IPS-15b (cell line): ENCODE measurements at regions not wholly inside any gene's neighbourhood (a gene's known extent, or its start where the extent isn't known, plus 50 kb on each side); places are given as distances from the start of the nearest gene placed in this dataset.

ENCODE experiments used
- H3K27me3 ChIP-seq: one replicate; pipeline ENCODE4 v1.6.1; 2013; ENCODE audit warnings: low read length; ENCODE audit not compliant: control insufficient read depth, insufficient read depth
- H3K36me3 ChIP-seq: one replicate; pipeline ENCODE4 v1.6.1; 2013; ENCODE audit warnings: low read length; ENCODE audit not compliant: control insufficient read depth, insufficient read depth
- H3K4me1 ChIP-seq: one replicate; pipeline ENCODE4 v1.6.1; 2013; ENCODE audit warnings: mild to moderate bottlenecking, low read length; ENCODE audit not compliant: control insufficient read depth, insufficient read depth
- H3K4me3 ChIP-seq: one replicate; pipeline ENCODE4 v1.5.1; 2013; ENCODE audit warnings: low read depth, low read length
- H3K9ac ChIP-seq: one replicate; pipeline ENCODE4 v1.6.1; 2013; ENCODE audit warnings: low read depth, mild to moderate bottlenecking, low read length
- H3K9me3 ChIP-seq: one replicate; pipeline ENCODE4 v1.6.1; 2013; ENCODE audit warnings: mild to moderate bottlenecking, low read length; ENCODE audit not compliant: control insufficient read depth, insufficient read depth

GRCh38 chr10:128222332-128222849 lies 96.2 kb upstream of the MKI67 start:
- Histone ChIP-seq H3K4me1 (no peaks in the 10 kb centered on the region), H3K27me3 (no peaks in the 10 kb centered on the region), H3K9ac (no peak overlapping the region), H3K9me3 (no peaks in the 10 kb centered on the region), H3K36me3 (no peaks in the 10 kb centered on the region), H3K4me3 (no peak overlapping the region)

DNA sequence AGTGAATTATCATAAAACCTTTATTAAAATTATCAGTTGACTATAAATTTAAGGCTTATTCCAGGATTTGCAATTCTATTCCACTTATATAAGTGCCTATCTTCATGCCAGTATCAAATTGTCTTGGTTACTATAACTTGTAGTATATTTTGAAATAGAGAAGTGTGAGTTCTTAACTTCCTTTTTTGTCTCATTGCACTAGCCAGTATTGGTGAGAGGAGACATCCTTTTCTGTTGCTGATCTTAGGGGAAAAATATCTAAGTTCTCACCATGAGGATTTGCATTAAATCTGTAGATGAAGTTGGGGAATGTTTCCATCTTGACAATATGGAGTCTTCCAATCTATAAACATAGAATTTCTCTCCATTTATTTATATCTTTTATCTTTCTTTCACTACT lies 104.2 kb upstream of the MKI67 start:
- no peak overlapping the region for H3K4me3 ChIP-seq
- no peaks in the 10 kb centered on the region for H3K9me3 ChIP-seq
- H3K27me3 ChIP-seq: no peaks in the 10 kb centered on the region
- H3K36me3 ChIP-seq: no peaks in the 10 kb centered on the region
- H3K4me1 ChIP-seq: no peaks in the 10 kb centered on the region
- H3K9ac ChIP-seq: no peak overlapping the region

DNA sequence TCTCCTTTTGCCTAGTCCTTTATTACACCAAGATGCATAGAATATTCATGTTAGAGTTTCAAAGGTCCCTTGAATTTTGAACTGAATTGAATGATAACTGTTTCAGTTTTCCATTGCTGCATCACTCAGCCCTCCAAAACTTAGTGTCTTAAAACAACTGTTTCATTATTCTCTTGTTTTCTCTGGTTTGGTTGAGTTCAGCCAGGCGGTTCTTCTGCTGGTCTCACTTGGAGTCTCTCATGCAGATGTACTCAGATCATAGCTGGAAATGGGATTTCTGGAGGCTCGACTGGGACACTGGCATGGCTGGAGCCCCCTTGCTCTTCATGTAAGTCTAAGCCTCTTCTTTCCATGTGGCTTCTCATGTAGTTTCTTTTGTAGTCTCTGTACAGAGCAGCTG lies 107.2 kb upstream of the MKI67 start:
- H3K27me3 ChIP-seq: no peaks in the 10 kb centered on the region
- no peaks in the 10 kb centered on the region for H3K9me3 ChIP-seq
- H3K9ac ChIP-seq: no peak overlapping the region
- H3K36me3 ChIP-seq: no peaks in the 10 kb centered on the region
- H3K4me3 ChIP-seq: no peak overlapping the region
- no peaks in the 10 kb centered on the region for H3K4me1 ChIP-seq

GRCh38 chr10:128237710-128238109 lies 111.5 kb upstream of the MKI67 start:
- Histone ChIP-seq H3K4me3 (no peak overlapping the region), H3K9ac (no peak overlapping the region), H3K27me3 (no peaks in the 10 kb centered on the region), H3K9me3 (no peaks in the 10 kb centered on the region), H3K4me1 (no peaks in the 10 kb centered on the region), H3K36me3 (no peaks in the 10 kb centered on the region)

DNA sequence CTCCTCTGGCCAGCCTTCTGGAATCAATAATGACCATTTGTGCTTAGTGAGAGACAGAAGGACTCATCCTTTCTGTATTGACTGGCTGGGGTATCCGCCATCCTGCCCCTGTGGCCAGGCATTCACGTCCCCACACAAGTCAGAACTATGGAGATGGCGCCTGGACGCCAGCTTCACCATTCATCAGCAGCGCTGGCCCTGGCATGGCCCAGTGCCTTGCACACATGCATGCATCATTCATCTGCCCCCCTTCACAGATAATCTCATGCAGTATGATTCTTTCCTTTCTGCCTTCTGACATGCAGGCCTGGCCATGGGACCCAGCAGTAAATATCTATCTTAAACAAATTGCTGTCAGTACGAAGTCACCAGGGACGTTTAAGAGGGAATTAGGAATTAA lies 114.8 kb upstream of the MKI67 start:
- Histone ChIP-seq H3K4me1 (no peaks in the 10 kb centered on the region), H3K27me3 (no peaks in the 10 kb centered on the region), H3K36me3 (no peaks in the 10 kb centered on the region), H3K9ac (no peak overlapping the region), H3K9me3 (no peaks in the 10 kb centered on the region), H3K4me3 (no peak overlapping the region)

DNA sequence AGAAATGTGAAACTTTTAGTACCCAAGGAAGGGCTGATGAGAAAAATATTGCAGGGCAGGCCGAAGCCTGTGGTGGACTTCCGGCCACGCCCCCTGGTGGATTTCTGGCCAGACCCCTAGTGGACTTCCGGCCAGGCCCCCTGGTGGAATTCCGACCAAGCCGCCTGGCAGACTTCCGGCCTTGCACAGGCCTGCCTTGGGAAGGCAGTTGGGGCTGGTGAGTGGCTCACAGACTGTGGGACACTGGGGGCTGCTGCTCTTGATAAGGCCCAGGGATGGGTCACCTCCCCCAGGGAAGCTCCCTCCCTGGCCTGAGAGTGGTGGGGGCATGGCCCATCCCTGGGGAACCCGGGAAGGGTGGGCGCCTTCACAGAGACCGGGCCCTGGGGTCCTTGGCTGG lies 116.4 kb upstream of the MKI67 start:
- H3K27me3 ChIP-seq: no peaks in the 10 kb centered on the region

GRCh38 chr10:128245026-128245425 lies 118.8 kb upstream of the MKI67 start:
- Histone ChIP-seq H3K9me3 (no peaks in the 10 kb centered on the region), H3K36me3 (no peaks in the 10 kb centered on the region), H3K9ac (no peak overlapping the region), H3K4me3 (no peak overlapping the region), H3K27me3 (no peaks in the 10 kb centered on the region), H3K4me1 (no peaks in the 10 kb centered on the region)

More for the DNA sequence above, 116.4 kb upstream of the MKI67 start:
- H3K9ac ChIP-seq: no peak overlapping the region
- H3K4me1 ChIP-seq: no peaks in the 10 kb centered on the region
- no peaks in the 10 kb centered on the region for H3K9me3 ChIP-seq
- no peak overlapping the region for H3K4me3 ChIP-seq
- no peaks in the 10 kb centered on the region for H3K36me3 ChIP-seq

- Histone ChIP-seq H3K4me1 (no peaks in the 10 kb centered on the region), H3K27me3 (no peaks in the 10 kb centered on the region), H3K9ac (no peak overlapping the region), H3K36me3 (no peaks in the 10 kb centered on the region), H3K9me3 (no peaks in the 10 kb centered on the region), H3K4me3 (no peak overlapping the region)
Observed at GRCh38 chr10:128247576-128247975, 121.4 kb upstream of the MKI67 start.

- Histone ChIP-seq H3K27me3 (no peaks in the 10 kb centered on the region), H3K9ac (no peak overlapping the region), H3K36me3 (no peaks in the 10 kb centered on the region), H3K4me1 (no peaks in the 10 kb centered on the region), H3K9me3 (no peaks in the 10 kb centered on the region), H3K4me3 (no peak overlapping the region)
Observed at GRCh38 chr10:128254476-128254875, 128.3 kb upstream of the MKI67 start.

DNA sequence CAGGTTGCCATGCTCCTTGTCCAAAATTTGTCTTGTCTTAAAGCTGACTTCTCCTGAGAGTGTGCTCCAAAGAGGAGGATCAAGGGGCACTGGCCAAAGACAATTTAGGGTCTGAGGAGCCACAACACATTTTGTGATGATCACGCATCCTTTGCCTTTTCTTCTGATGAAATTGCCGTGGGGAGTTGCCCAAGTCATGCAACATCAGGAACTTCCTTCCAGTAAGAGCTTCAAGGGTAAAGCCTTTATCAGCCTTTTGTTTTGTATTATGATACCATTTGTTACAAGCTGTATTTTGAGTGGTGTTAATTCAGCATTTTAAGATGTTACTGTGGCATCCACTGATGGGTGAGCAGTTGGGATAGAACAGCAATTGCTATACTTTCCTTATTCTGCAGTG lies 131.2 kb upstream of the MKI67 start:
- H3K4me3 ChIP-seq: no peak overlapping the region
- no peaks in the 10 kb centered on the region for H3K4me1 ChIP-seq
- no peaks in the 10 kb centered on the region for H3K36me3 ChIP-seq
- H3K27me3 ChIP-seq: no peaks in the 10 kb centered on the region
- no peak overlapping the region for H3K9ac ChIP-seq
- H3K9me3 ChIP-seq: no peaks in the 10 kb centered on the region

DNA sequence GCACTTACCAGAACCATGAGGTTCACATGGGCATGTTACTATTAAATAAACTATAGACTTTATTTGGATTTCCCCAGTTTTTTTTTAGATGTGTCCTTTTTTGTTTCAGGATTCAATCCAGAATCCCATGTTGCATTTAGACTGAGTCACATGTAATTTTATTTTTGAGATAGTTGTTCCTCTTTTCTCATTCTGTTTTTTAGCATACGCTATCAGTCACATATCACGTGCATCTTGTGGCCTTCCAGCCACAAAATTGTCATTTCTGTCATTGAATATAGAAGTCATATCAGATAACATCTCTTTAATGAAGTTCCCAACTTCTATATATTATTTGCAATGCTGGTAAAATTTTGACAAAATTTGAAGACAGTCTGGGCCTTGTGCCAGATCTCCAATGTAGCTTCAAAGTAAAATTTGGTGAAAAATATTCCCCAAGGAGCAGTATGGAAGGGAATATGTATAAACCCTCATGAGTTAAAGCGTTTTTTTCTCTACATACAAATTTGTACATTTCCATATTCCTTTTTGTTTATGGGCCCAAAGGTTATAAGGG lies 132.3 kb upstream of the MKI67 start:
- Histone ChIP-seq H3K9ac (no peak overlapping the region), H3K9me3 (no peaks in the 10 kb centered on the region), H3K27me3 (peaks cover 4% of the 10 kb centered on the region), H3K4me1 (no peaks in the 10 kb centered on the region), H3K36me3 (no peaks in the 10 kb centered on the region), H3K4me3 (no peak overlapping the region)

- H3K4me1 ChIP-seq: peaks cover 18% of the 10 kb centered on the region
- H3K27me3 ChIP-seq: peaks cover 10% of the 10 kb centered on the region
- no peaks in the 10 kb centered on the region for H3K9me3 ChIP-seq
- no peak overlapping the region for H3K4me3 ChIP-seq
- H3K9ac ChIP-seq: no peak overlapping the region
- H3K36me3 ChIP-seq: no peaks in the 10 kb centered on the region
Observed at GRCh38 chr10:128263891-128264688, 137.9 kb upstream of the MKI67 start.
